Right lobe of liver (tissue), 6 donors: ENCODE measurements at regions not wholly inside any gene's neighbourhood (a gene's known extent, or its start where the extent isn't known, plus 50 kb on each side); places are given as distances from the start of the nearest gene placed in this dataset.

Experiments used
- ATAC-seq, 4 donors: fragments of 200-7000 bp; cut with Tn5 transposase; one replicate each; pipeline ENCODE4 v1.9.1; 2020; ENCODE audit warnings: mild to moderate bottlenecking in 4 of 4, moderate library complexity in 4 of 4
- DNase-seq, 3 donors: peaks; one replicate each; pipeline ENCODE4 v3.0.0-alpha.2; 2020
- H3K27ac ChIP-seq, 3 donors: fragments of 200-600 bp; one replicate each; pipeline ENCODE4 v1.8.0; 2022
- H3K27me3 ChIP-seq, 2 donors: fragments of 200-600 bp; one replicate each; pipeline ENCODE4 v1.8.0; 2022
- H3K36me3 ChIP-seq, 4 donors: fragments of 200-600 bp; sonication (generic) in 1 of 4; one replicate each; pipeline versions ENCODE4 v1.5.1 to v1.8.0; 2017 to 2022; ENCODE audit warnings: control low read depth in 1 of 4
- H3K4me1 ChIP-seq, 4 donors: fragments of 200-600 bp; sonication (generic) in 1 of 4; one replicate each; pipeline versions ENCODE4 v1.5.1 to v1.8.0; 2017 to 2022; ENCODE audit warnings: control low read depth in 1 of 4
- H3K4me3 ChIP-seq, 3 donors: fragments of 200-600 bp; one replicate each; pipeline ENCODE4 v1.8.0; 2022
- H3K9me3 ChIP-seq, 4 donors: fragments of 200-600 bp; sonication (generic) in 1 of 4; one replicate each; pipeline versions ENCODE4 v1.5.1 to v1.8.0; 2017 to 2022; ENCODE audit warnings: control low read depth in 1 of 4
- POLR2A ChIP-seq: fragments of 450-650 bp; IDR thresholded peaks from one replicate; pipeline ENCODE4 v1.6.1; 2017; ENCODE audit warnings: antibody characterized with exemption, mild to moderate bottlenecking
- WGBS: methylation state at CpG from one replicate; pipeline ENCODE4 v1.1.6; 2018; ENCODE audit warnings: low coverage, low lambda C conversion rate; ENCODE audit not compliant: insufficient coverage; ENCODE audit errors: missing lambda C conversion rate; 5-methylcytosine and 5-hydroxymethylcytosine counted together
- intact Hi-C, 2 donors: fragments of 100-400 bp; cut with DNase I; formaldehyde crosslinking; loops; one replicate each; pipeline versions ENCODE4 v1.11.2 to v1.14.1; 2022
- TF ChIP-seq, protein P1 (sequence below), 4 donors: fragments of 200-600 bp in 3 of 4; fragments of 450-650 bp in 1 of 4; IDR thresholded peaks; one replicate each; pipeline versions ENCODE4 v1.5.1 to v1.8.0; 2016 to 2022; ENCODE audit warnings: antibody characterized with exemption in 4 of 4, mild to moderate bottlenecking in 2 of 4
- donor health status: DM: no; HTN: yes; CAD: no.
- donor health status: DM: no; HTN: no; CAD: no.
- donor health status: DM: no; HTN: no; CAD: no.
- donor health status: DM: no; HTN: yes; CAD: no.
- donor health status: DM: no; HTN: yes; CAD: no.

- intact Hi-C loops = no loop called here
These were observed 67.0 kb downstream of the MYCN start for GRCh38 chr2:16007167-16007934.

DNA sequence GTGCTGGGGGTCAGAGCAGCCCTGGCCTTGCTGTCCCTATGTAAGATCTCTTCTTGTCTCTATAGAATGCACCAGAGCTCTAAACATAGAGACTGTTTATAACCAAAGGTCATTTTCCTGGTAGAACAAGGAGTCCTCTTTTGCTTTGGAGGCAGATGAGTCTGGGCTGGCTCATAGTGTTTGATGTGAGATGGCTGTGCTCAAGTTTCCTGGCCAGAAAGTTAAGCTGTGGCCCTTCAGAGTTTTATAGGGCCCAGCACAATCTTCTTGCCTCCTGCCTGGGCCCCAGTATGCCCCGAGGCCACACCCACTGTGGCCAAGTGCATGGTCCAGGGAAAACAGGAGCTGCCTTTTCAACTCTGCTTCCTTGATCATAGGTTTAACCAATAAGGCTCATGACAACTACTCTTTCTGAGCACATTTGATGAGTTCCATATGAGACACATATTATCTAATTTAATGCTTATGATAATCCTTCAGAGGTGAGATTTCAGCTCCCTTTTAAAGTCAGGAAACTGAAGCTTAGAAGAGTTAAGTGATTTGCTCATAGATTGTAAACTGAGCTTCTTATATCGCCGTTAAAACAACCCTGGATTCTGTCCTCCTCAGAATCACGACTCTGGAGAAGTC lies 66.3 kb downstream of the MYCN start:
- DNase-seq = no peak
- intact Hi-C loops = no loop called here
- no peaks in the 10 kb centered on the region for H3K27me3 ChIP-seq
- H3K27ac ChIP-seq = no peak overlapping the region
- no peaks in the 10 kb centered on the region for H3K36me3 ChIP-seq
- H3K9me3 ChIP-seq = no peaks in the 10 kb centered on the region
- 93% methylated on average over 3 of the region's 4 CpGs for WGBS
- no peak overlapping the region for H3K4me3 ChIP-seq
- peak in 1 of 4 donors; percentile 31 for ATAC-seq
- no peaks in the 10 kb centered on the region for H3K4me1 ChIP-seq
- TF ChIP-seq, protein P1, sequence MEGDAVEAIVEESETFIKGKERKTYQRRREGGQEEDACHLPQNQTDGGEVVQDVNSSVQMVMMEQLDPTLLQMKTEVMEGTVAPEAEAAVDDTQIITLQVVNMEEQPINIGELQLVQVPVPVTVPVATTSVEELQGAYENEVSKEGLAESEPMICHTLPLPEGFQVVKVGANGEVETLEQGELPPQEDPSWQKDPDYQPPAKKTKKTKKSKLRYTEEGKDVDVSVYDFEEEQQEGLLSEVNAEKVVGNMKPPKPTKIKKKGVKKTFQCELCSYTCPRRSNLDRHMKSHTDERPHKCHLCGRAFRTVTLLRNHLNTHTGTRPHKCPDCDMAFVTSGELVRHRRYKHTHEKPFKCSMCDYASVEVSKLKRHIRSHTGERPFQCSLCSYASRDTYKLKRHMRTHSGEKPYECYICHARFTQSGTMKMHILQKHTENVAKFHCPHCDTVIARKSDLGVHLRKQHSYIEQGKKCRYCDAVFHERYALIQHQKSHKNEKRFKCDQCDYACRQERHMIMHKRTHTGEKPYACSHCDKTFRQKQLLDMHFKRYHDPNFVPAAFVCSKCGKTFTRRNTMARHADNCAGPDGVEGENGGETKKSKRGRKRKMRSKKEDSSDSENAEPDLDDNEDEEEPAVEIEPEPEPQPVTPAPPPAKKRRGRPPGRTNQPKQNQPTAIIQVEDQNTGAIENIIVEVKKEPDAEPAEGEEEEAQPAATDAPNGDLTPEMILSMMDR (IDR thresholded peaks at IDR 0.05) = no peak
- TF ChIP-seq POLR2A = no peak

More at GRCh38 chr2:16007167-16007934, 67.0 kb downstream of the MYCN start:
- H3K4me3 ChIP-seq = no peak overlapping the region
- WGBS = 83% methylated on average over 6 of the region's 6 CpGs
- ATAC-seq (no peak), DNase-seq (no peak)
- no peaks in the 10 kb centered on the region for H3K4me1 ChIP-seq
- no peaks in the 10 kb centered on the region for H3K36me3 ChIP-seq
- H3K27me3 ChIP-seq = no peaks in the 10 kb centered on the region
- TF ChIP-seq, protein P1 (IDR thresholded peaks at IDR 0.05) = no peak
- TF ChIP-seq POLR2A = no peak
- no peak overlapping the region for H3K27ac ChIP-seq
- no peaks in the 10 kb centered on the region for H3K9me3 ChIP-seq

DNA sequence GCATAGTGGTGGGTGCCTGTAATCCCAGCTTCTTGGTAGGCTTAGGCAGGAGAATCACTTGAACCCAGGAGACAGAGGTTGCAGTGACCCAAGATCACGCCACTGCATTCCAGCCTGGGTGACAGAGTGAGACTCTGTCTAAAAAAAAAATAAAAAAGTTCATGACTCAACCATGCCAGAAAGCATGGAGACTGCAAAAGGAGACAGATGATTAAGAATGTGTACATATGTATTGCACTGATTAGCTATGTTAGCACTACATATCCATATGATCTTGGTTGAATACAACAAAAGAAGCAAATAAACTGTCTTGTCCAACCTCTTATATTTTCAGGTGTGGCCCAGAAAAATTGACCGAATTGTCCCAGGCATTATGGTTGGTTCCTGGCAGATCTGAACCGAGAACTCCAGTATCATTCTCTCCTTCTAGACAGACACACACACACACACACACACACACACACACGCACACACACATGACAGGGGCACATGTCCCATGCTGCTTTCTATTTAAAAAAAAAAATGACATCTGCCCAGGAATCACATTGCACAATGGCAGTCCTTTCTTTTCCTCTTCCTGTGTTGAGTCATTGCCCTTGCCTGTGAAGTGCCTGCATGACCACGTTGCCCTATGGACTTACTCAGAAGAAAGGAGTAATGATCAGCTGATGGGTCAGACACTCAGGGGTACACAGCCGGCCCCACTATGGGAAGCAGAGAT lies 65.6 kb downstream of the MYCN start:
- no peaks in the 10 kb centered on the region for H3K9me3 ChIP-seq
- peak; percentile 49 to 96 (median 68) for ATAC-seq
- no peaks in the 10 kb centered on the region for H3K36me3 ChIP-seq
- TF ChIP-seq, protein P1 (IDR thresholded peaks at IDR 0.05) = no peak
- no peak for TF ChIP-seq POLR2A
- 41% methylated on average over 4 of the region's 6 CpGs for WGBS
- peak in 1 of 3 donors; percentile 45 for DNase-seq
- H3K27ac ChIP-seq = no peak overlapping the region
- H3K4me3 ChIP-seq = no peak overlapping the region
- intact Hi-C loops = no loop called here
- H3K27me3 ChIP-seq = no peaks in the 10 kb centered on the region
- H3K4me1 ChIP-seq = no peaks in the 10 kb centered on the region

DNA sequence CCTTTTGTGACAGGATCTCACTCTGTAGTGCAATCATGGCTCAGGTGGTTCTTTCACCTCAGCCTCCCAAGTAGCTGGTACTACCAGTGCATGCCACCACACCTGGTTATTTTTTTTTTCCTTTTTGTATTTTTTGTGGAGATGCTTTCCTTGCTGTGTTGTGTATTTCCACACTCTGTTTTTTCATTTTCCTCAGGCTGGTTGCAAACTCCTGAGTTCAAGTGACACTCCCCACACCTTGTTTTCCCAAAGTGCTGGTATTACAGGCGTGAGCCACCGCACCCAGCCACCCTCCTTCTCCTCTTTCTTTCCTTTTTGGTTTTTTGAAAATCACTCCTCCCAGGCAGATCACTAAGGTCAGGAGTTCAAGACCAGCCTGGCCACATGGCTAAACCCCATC lies 65.0 kb downstream of the MYCN start:
- no peak overlapping the region for H3K27ac ChIP-seq
- 97% methylated on average over 2 of the region's 2 CpGs for WGBS

More for the DNA sequence above, 65.0 kb downstream of the MYCN start:
- H3K27me3 ChIP-seq = no peaks in the 10 kb centered on the region
- no peak overlapping the region for H3K4me3 ChIP-seq
- H3K4me1 ChIP-seq = no peaks in the 10 kb centered on the region
- intact Hi-C loops = no loop called here
- DNase-seq (no peak), ATAC-seq (no peak)
- H3K9me3 ChIP-seq = no peaks in the 10 kb centered on the region
- H3K36me3 ChIP-seq = no peaks in the 10 kb centered on the region
- no peak for TF ChIP-seq POLR2A
- TF ChIP-seq, protein P1 (IDR thresholded peaks at IDR 0.05) = no peak
